ENCODE measurements at regions not wholly inside any gene's neighbourhood (a gene's known extent, or its start where the extent isn't known, plus 50 kb on each side); places are given as distances from the start of the nearest gene placed in this dataset.

GRCh38 chr11:71304045-71304444, 51.7 kb upstream of the SHANK2 start:
- Mint-ChIP-seq H3K27me3 (peaks cover 21 to 39% of the 10 kb centered on the region in 2 donors), H3K36me3 (no peaks in the 10 kb centered on the region), H3K4me3 (no peak overlapping the region), H3K27ac (no peak overlapping the region), H3K9me3 (no peaks in the 10 kb centered on the region), H3K4me1 (peaks cover 0 to 6% of the 10 kb centered on the region in 2 donors)
- ATAC-seq (replicated peaks): no peak
- no peak for DNase-seq

GRCh38 chr11:71302911-71303310, 50.5 kb upstream of the SHANK2 start:
- H3K4me1 Mint-ChIP-seq: peaks cover 0 to 6% of the 10 kb centered on the region in 2 donors
- no peaks in the 10 kb centered on the region for H3K36me3 Mint-ChIP-seq
- no peak overlapping the region for H3K27ac Mint-ChIP-seq
- H3K4me3 Mint-ChIP-seq: no peak overlapping the region
- H3K27me3 Mint-ChIP-seq: peaks cover 28 to 46% of the 10 kb centered on the region in 2 donors
- DNase-seq: no peak
- ATAC-seq (replicated peaks): no peak
- H3K9me3 Mint-ChIP-seq: no peaks in the 10 kb centered on the region

- H3K36me3 Mint-ChIP-seq: no peaks in the 10 kb centered on the region
- H3K27ac Mint-ChIP-seq: no peak overlapping the region
- DNase-seq: no peak
- ATAC-seq (replicated peaks): no peak
- H3K4me1 Mint-ChIP-seq: peaks cover 0 to 6% of the 10 kb centered on the region in 2 donors
- no peak overlapping the region for H3K4me3 Mint-ChIP-seq
- H3K27me3 Mint-ChIP-seq: peaks cover 28 to 47% of the 10 kb centered on the region in 2 donors
- H3K9me3 Mint-ChIP-seq: no peaks in the 10 kb centered on the region
Measured at GRCh38 chr11:71302534-71302909, 50.1 kb upstream of the SHANK2 start.
